ENCODE measurements at regions not wholly inside any gene's neighbourhood (a gene's known extent, or its start where the extent isn't known, plus 50 kb on each side); places are given as distances from the start of the nearest gene placed in this dataset.

DNA sequence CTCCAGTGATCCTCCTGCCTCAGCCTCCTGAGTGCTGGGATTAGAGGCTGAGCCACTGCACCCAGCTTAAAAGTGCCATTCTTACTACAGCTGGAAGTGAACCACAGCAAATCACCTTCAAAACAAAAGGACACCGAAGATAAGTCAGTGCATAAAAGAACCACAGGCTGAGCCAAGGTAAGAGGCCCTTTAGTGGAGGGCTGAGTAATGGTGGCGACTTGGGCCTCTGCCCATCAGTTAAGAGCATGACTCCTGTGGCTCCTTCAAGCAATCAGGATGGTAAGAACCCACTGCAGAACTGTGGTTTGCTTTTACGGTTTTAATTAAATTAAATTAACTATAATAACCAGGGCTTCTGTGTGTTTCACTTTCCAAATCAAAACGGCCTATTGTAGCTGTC lies 75.1 kb downstream of the CTAGE1 start:
- TF ChIP-seq, protein P1, sequence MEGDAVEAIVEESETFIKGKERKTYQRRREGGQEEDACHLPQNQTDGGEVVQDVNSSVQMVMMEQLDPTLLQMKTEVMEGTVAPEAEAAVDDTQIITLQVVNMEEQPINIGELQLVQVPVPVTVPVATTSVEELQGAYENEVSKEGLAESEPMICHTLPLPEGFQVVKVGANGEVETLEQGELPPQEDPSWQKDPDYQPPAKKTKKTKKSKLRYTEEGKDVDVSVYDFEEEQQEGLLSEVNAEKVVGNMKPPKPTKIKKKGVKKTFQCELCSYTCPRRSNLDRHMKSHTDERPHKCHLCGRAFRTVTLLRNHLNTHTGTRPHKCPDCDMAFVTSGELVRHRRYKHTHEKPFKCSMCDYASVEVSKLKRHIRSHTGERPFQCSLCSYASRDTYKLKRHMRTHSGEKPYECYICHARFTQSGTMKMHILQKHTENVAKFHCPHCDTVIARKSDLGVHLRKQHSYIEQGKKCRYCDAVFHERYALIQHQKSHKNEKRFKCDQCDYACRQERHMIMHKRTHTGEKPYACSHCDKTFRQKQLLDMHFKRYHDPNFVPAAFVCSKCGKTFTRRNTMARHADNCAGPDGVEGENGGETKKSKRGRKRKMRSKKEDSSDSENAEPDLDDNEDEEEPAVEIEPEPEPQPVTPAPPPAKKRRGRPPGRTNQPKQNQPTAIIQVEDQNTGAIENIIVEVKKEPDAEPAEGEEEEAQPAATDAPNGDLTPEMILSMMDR (IDR thresholded peaks at IDR 0.05; ENCODE audit: poor library complexity), result no peak
- no peak for TF ChIP-seq EZH2 (IDR thresholded peaks at IDR 0.05; ENCODE audit: borderline replicate concordance)

All from hepatocyte (in vitro differentiated cells).